CD4-positive, alpha-beta T cell (primary cell): ENCODE measurements at regions not wholly inside any gene's neighbourhood (a gene's known extent, or its start where the extent isn't known, plus 50 kb on each side); places are given as distances from the start of the nearest gene placed in this dataset.

Experiments
- ATAC-seq: fragments of 200-7000 bp; cut with Tn5 transposase; one replicate; pipeline ENCODE4 v1.10.0; 2022; ENCODE audit warnings: mild to moderate bottlenecking; ENCODE audit not compliant: poor library complexity
- CTCF ChIA-PET: fragments of 350-600 bp; sonication (Branson Sonifier 250); formaldehyde crosslinking; loops from one replicate; lab custom pipeline; 2021; ENCODE audit warnings: antibody characterized with exemption, inconsistent platforms; lab: Charles Lee
- POLR2A ChIA-PET: fragments of 350-600 bp; sonication (Branson Sonifier 250); formaldehyde crosslinking; loops from one replicate; lab custom pipeline; 2021; ENCODE audit warnings: antibody characterized with exemption, inconsistent platforms; lab: Charles Lee
- DNase-seq, 14 experiments: peaks; one replicate each; pipeline ENCODE4 v3.0.0-alpha.2; 2013 to 2020; ENCODE audit warnings: mixed read lengths in 2 of 14
- H3K27ac ChIP-seq, 2 donors: one replicate each; pipeline versions ENCODE4 v1.5.1 to v1.7.0; 2013; ENCODE audit warnings: low read length in 2 of 2, low read depth in 1 of 2, mild to moderate bottlenecking in 1 of 2
- H3K27me3 ChIP-seq, 2 experiments: 1 replicate in 1 of 2; 2 replicates in 1 of 2; pipeline versions ENCODE4 v1.6.1 to v1.7.0; 2013; ENCODE audit warnings: low read length in 2 of 2, control low read depth in 1 of 2, mild to moderate bottlenecking in 1 of 2, moderate library complexity in 1 of 2; ENCODE audit not compliant: insufficient read depth in 2 of 2, control insufficient read depth in 1 of 2
- H3K36me3 ChIP-seq: one replicate; pipeline ENCODE4 v1.6.1; 2013; ENCODE audit warnings: low read length, control low read depth; ENCODE audit not compliant: insufficient read depth
- H3K4me1 ChIP-seq: one replicate; pipeline ENCODE4 v1.6.1; 2013; ENCODE audit warnings: low read length, control low read depth; ENCODE audit not compliant: insufficient read depth
- H3K4me3 ChIP-seq: one replicate; pipeline ENCODE4 v1.5.1; 2013; ENCODE audit warnings: mild to moderate bottlenecking, low read length, moderate library complexity
- H3K9me3 ChIP-seq, 2 experiments: 1 replicate in 1 of 2; 2 replicates in 1 of 2; pipeline versions ENCODE4 v1.6.1 to v1.7.0; 2013; ENCODE audit warnings: low read length in 2 of 2, mild to moderate bottlenecking in 2 of 2, control low read depth in 1 of 2, moderate library complexity in 1 of 2; ENCODE audit not compliant: control insufficient read depth in 1 of 2, insufficient read depth in 1 of 2
- H3K27ac Mint-ChIP-seq: one replicate; pipeline ENCODE4 v1.8.0; 2020; ENCODE audit warnings: mixed read lengths
- H3K27me3 Mint-ChIP-seq: one replicate; pipeline ENCODE4 v1.8.0; 2021; ENCODE audit warnings: mixed read lengths
- H3K36me3 Mint-ChIP-seq: one replicate; pipeline ENCODE4 v1.8.0; 2021; ENCODE audit warnings: low read depth, mixed read lengths
- H3K4me1 Mint-ChIP-seq: one replicate; pipeline ENCODE4 v1.8.0; 2021; ENCODE audit warnings: low read depth, mixed read lengths
- H3K4me3 Mint-ChIP-seq: one replicate; pipeline ENCODE4 v1.8.0; 2020; ENCODE audit warnings: mild to moderate bottlenecking, mixed read lengths
- H3K9me3 Mint-ChIP-seq: one replicate; pipeline ENCODE4 v1.8.0; 2020; ENCODE audit warnings: mixed read lengths
- CTCF ChIP-seq: fragments of 200-600 bp; IDR thresholded peaks from one replicate; pipeline ENCODE4 v1.8.0; 2022; ENCODE audit warnings: antibody characterized with exemption, mild to moderate bottlenecking
- intact Hi-C, 2 experiments: fragments of 100-400 bp; cut with DNase I in 1 of 2; cut with micrococcal nuclease in 1 of 2; formaldehyde crosslinking; loops; one replicate each; pipeline versions ENCODE4 v1.15.1 to v1.9.0; 2023 to 2025; cut with DNase I, micrococcal nuclease

- Mint-ChIP-seq H3K4me3 (no peak overlapping the region), H3K9me3 (no peaks in the 10 kb centered on the region), H3K27ac (no peak overlapping the region), H3K4me1 (no peaks in the 10 kb centered on the region), H3K27me3 (no peaks in the 10 kb centered on the region), H3K36me3 (no peaks in the 10 kb centered on the region)
- TF ChIP-seq CTCF: no peak
- intact Hi-C loops: no loop called here
- H3K27me3 ChIP-seq: peaks cover 0 to 3% of the 10 kb centered on the region in 2 experiments
- H3K4me3 ChIP-seq: no peak overlapping the region
- H3K9me3 ChIP-seq: no peaks in the 10 kb centered on the region
- no peak overlapping the region for H3K27ac ChIP-seq
- H3K4me1 ChIP-seq: no peaks in the 10 kb centered on the region
- no peak for DNase-seq
- ChIA-PET CTCF (no interaction called here), POLR2A (no interaction called here)
- ATAC-seq: no peak
- H3K36me3 ChIP-seq: no peaks in the 10 kb centered on the region
Measured at GRCh38 chr3:14279626-14280061, 101.0 kb downstream of the LSM3 start.

- DNase-seq (no peak), ATAC-seq (no peak)
- Mint-ChIP-seq H3K4me1 (no peaks in the 10 kb centered on the region), H3K27ac (no peak overlapping the region), H3K4me3 (no peak overlapping the region), H3K9me3 (no peaks in the 10 kb centered on the region), H3K36me3 (no peaks in the 10 kb centered on the region), H3K27me3 (no peaks in the 10 kb centered on the region)
- intact Hi-C loops: no loop called here
- Histone ChIP-seq H3K36me3 (no peaks in the 10 kb centered on the region), H3K4me1 (no peaks in the 10 kb centered on the region), H3K27me3 (peaks cover 0 to 3% of the 10 kb centered on the region in 2 experiments), H3K4me3 (no peak overlapping the region), H3K9me3 (no peaks in the 10 kb centered on the region), H3K27ac (no peak overlapping the region)
- ChIA-PET POLR2A (no interaction called here), CTCF (no interaction called here)
- no peak for TF ChIP-seq CTCF
Measured at GRCh38 chr3:14280326-14280725, 101.7 kb downstream of the LSM3 start.

GRCh38 chr3:14281053-14281452 lies 102.4 kb downstream of the LSM3 start:
- H3K9me3 Mint-ChIP-seq: no peaks in the 10 kb centered on the region
- no peaks in the 10 kb centered on the region for H3K4me1 ChIP-seq
- TF ChIP-seq CTCF: no peak
- peaks cover 0 to 3% of the 10 kb centered on the region in 2 experiments for H3K27me3 ChIP-seq
- H3K4me3 Mint-ChIP-seq: no peak overlapping the region
- DNase-seq: no peak
- CTCF ChIA-PET: no interaction called here
- no peaks in the 10 kb centered on the region for H3K27me3 Mint-ChIP-seq
- H3K4me1 Mint-ChIP-seq: no peaks in the 10 kb centered on the region
- POLR2A ChIA-PET: no interaction called here
- no peaks in the 10 kb centered on the region for H3K36me3 Mint-ChIP-seq
- no peak overlapping the region for H3K27ac ChIP-seq
- no peaks in the 10 kb centered on the region for H3K9me3 ChIP-seq
- H3K36me3 ChIP-seq: no peaks in the 10 kb centered on the region
- H3K27ac Mint-ChIP-seq: no peak overlapping the region
- intact Hi-C loops: no loop called here
- H3K4me3 ChIP-seq: no peak overlapping the region
- ATAC-seq: no peak
